RPMI8226 (cell line): ENCODE measurements at regions not wholly inside any gene's neighbourhood (a gene's known extent, or its start where the extent isn't known, plus 50 kb on each side); places are given as distances from the start of the nearest gene placed in this dataset.

Experiments used
- DNase-seq: peaks from one replicate; pipeline ENCODE4 v3.0.0-alpha.2; 2015

GRCh38 chr3:164539215-164539614 lies 539.1 kb downstream of the SI start:
- DNase-seq, result no peak

GRCh38 chr3:164537485-164537884 lies 540.8 kb downstream of the SI start:
- no peak for DNase-seq

- no peak for DNase-seq
These were observed 545.0 kb downstream of the SI start for GRCh38 chr3:164533275-164533674.

GRCh38 chr3:164526250-164526649 lies 552.0 kb downstream of the SI start:
- DNase-seq, result no peak

GRCh38 chr3:164524201-164524600 lies 554.1 kb downstream of the SI start:
- DNase-seq, result no peak

- DNase-seq, result no peak
These were observed 556.1 kb downstream of the SI start for GRCh38 chr3:164522073-164522763.

GRCh38 chr3:164521644-164522043 lies 556.7 kb downstream of the SI start:
- no peak for DNase-seq

- no peak for DNase-seq
These were observed 557.2 kb downstream of the SI start for GRCh38 chr3:164521139-164521538.

- no peak for DNase-seq
These were observed 563.0 kb downstream of the SI start for GRCh38 chr3:164515256-164515655.

- DNase-seq, result no peak
These were observed 563.7 kb downstream of the SI start for GRCh38 chr3:164514576-164514975.

GRCh38 chr3:164507886-164508285 lies 570.4 kb downstream of the SI start:
- no peak for DNase-seq

GRCh38 chr3:164498917-164499316 lies 579.4 kb downstream of the SI start:
- no peak for DNase-seq

- DNase-seq, result no peak
These were observed 589.4 kb downstream of the SI start for GRCh38 chr3:164488893-164489292.

GRCh38 chr3:164486150-164486549 lies 592.1 kb downstream of the SI start:
- DNase-seq, result no peak

GRCh38 chr3:164479978-164480377 lies 598.3 kb downstream of the SI start:
- no peak for DNase-seq

GRCh38 chr3:164479406-164479805 lies 598.9 kb downstream of the SI start:
- DNase-seq, result no peak

- DNase-seq, result no peak
These were observed 600.0 kb downstream of the SI start for GRCh38 chr3:164478323-164478722.

GRCh38 chr3:164477403-164477802 lies 600.9 kb downstream of the SI start:
- no peak for DNase-seq

GRCh38 chr3:164476631-164477030 lies 601.7 kb downstream of the SI start:
- no peak for DNase-seq

GRCh38 chr3:164470471-164470870 lies 607.8 kb downstream of the SI start:
- no peak for DNase-seq

- DNase-seq, result no peak
These were observed 610.2 kb downstream of the SI start for GRCh38 chr3:164468055-164468454.

GRCh38 chr3:164467007-164467406 lies 611.3 kb downstream of the SI start:
- DNase-seq, result no peak

- no peak for DNase-seq
These were observed 613.1 kb downstream of the SI start for GRCh38 chr3:164465172-164465571.

- peak; percentile 47 for DNase-seq
These were observed 617.4 kb downstream of the SI start for GRCh38 chr3:164460851-164461250.

GRCh38 chr3:164459521-164460151 lies 618.7 kb downstream of the SI start:
- no peak for DNase-seq
